ENCODE measurements at regions not wholly inside any gene's neighbourhood (a gene's known extent, or its start where the extent isn't known, plus 50 kb on each side); places are given as distances from the start of the nearest gene placed in this dataset.
A peak's percentile ranks its signal among the peaks of the same experiment; 100 is the strongest.

GRCh38 chr14:98182393-98183055, 1089.5 kb downstream of the BCL11B start:
- DNase-seq = no peak

GRCh38 chr14:98183556-98183955, 1088.4 kb downstream of the BCL11B start:
- no peak for DNase-seq

GRCh38 chr14:98184457-98184856, 1087.5 kb downstream of the BCL11B start:
- DNase-seq = no peak

GRCh38 chr14:98185036-98185435, 1087.0 kb downstream of the BCL11B start:
- DNase-seq = no peak

- no peak for DNase-seq
Measured at GRCh38 chr14:98186140-98186539, 1085.9 kb downstream of the BCL11B start.

- DNase-seq = no peak
Measured at GRCh38 chr14:98187281-98187680, 1084.7 kb downstream of the BCL11B start.

- DNase-seq = no peak
Measured at GRCh38 chr14:98189062-98189461, 1082.9 kb downstream of the BCL11B start.

- no peak for DNase-seq
Measured at GRCh38 chr14:98189511-98189910, 1082.5 kb downstream of the BCL11B start.

- no peak for DNase-seq
Measured at GRCh38 chr14:98189944-98190343, 1082.1 kb downstream of the BCL11B start.

GRCh38 chr14:98192946-98193345, 1079.1 kb downstream of the BCL11B start:
- no peak for DNase-seq

- DNase-seq = no peak
Measured at GRCh38 chr14:98194821-98195220, 1077.2 kb downstream of the BCL11B start.

- no peak for DNase-seq
Measured at GRCh38 chr14:98195256-98195655, 1076.7 kb downstream of the BCL11B start.

- no peak for DNase-seq
Measured at GRCh38 chr14:98197933-98198332, 1074.1 kb downstream of the BCL11B start.

GRCh38 chr14:98198385-98198784, 1073.6 kb downstream of the BCL11B start:
- DNase-seq = peak; percentile 56

GRCh38 chr14:98200601-98201000, 1071.4 kb downstream of the BCL11B start:
- no peak for DNase-seq

- no peak for DNase-seq
Measured at GRCh38 chr14:98203421-98203820, 1068.6 kb downstream of the BCL11B start.

- DNase-seq = no peak
Measured at GRCh38 chr14:98204139-98204538, 1067.9 kb downstream of the BCL11B start.

- no peak for DNase-seq
Measured at GRCh38 chr14:98207415-98207814, 1064.6 kb downstream of the BCL11B start.

- DNase-seq = no peak
Measured at GRCh38 chr14:98208211-98208611, 1063.8 kb downstream of the BCL11B start.

GRCh38 chr14:98208943-98209342, 1063.1 kb downstream of the BCL11B start:
- DNase-seq = no peak

- DNase-seq = no peak
Measured at GRCh38 chr14:98210045-98210672, 1061.8 kb downstream of the BCL11B start.

- DNase-seq = peak; percentile 7
Measured at GRCh38 chr14:98217530-98217929, 1054.5 kb downstream of the BCL11B start.

- peak; percentile 28 for DNase-seq
Measured at GRCh38 chr14:98218218-98218617, 1053.8 kb downstream of the BCL11B start.

GRCh38 chr14:98219638-98220037, 1052.4 kb downstream of the BCL11B start:
- peak; percentile 21 for DNase-seq

GRCh38 chr14:98223106-98223505, 1048.9 kb downstream of the BCL11B start:
- DNase-seq = no peak
